Calu3 (cell line): ENCODE measurements at regions not wholly inside any gene's neighbourhood (a gene's known extent, or its start where the extent isn't known, plus 50 kb on each side); places are given as distances from the start of the nearest gene placed in this dataset.
"Not testable (repeated sequence)": the region's sequence is repeated elsewhere in the genome, so short reads cannot be mapped to it uniquely, and the experiment has no call there.

Experiments used
- BruUV-seq: library from RNA; stranded (reverse); fragments of 400-500 nt; replicated peaks from 2 replicates; lab custom pipeline; 2021; lab: Mats Ljungman, UMichigan
- CTCF ChIA-PET: fragments of 300-600 bp; sonication (Branson Sonifier 250); formaldehyde crosslinking; loops from one replicate; lab custom pipeline; 2022; ENCODE audit warnings: antibody characterized with exemption; lab: Charles Lee
- DNase-seq: peaks from one replicate; pipeline ENCODE4 v3.0.0; 2022
- H3K27ac Mint-ChIP-seq: one replicate; pipeline ENCODE4 v1.8.0; 2022; ENCODE audit warnings: mixed read lengths; ENCODE audit not compliant: unreplicated experiment
- H3K27me3 Mint-ChIP-seq: one replicate; pipeline ENCODE4 v1.8.0; 2022; ENCODE audit warnings: mixed read lengths; ENCODE audit not compliant: unreplicated experiment
- H3K36me3 Mint-ChIP-seq: one replicate; pipeline ENCODE4 v1.8.0; 2022; ENCODE audit warnings: mild to moderate bottlenecking, moderate library complexity, mixed read lengths; ENCODE audit not compliant: insufficient read depth, unreplicated experiment
- H3K4me1 Mint-ChIP-seq: one replicate; pipeline ENCODE4 v1.8.0; 2022; ENCODE audit warnings: mild to moderate bottlenecking, low read depth, mixed read lengths; ENCODE audit not compliant: unreplicated experiment
- H3K4me3 Mint-ChIP-seq: one replicate; pipeline ENCODE4 v1.8.0; 2022; ENCODE audit warnings: mild to moderate bottlenecking, low read depth, moderate library complexity, mixed read lengths; ENCODE audit not compliant: unreplicated experiment
- H3K9me3 Mint-ChIP-seq: one replicate; pipeline ENCODE4 v1.8.0; 2022; ENCODE audit warnings: low read depth, mixed read lengths; ENCODE audit not compliant: unreplicated experiment
- CTCF ChIP-seq: fragments of 200-600 bp; IDR thresholded peaks from one replicate; pipeline ENCODE4 v1.8.0; 2022; ENCODE audit warnings: antibody characterized with exemption; ENCODE audit not compliant: unreplicated experiment
- intact Hi-C: fragments of 100-400 bp; cut with micrococcal nuclease; formaldehyde crosslinking; loops from one replicate; pipeline ENCODE4 v1.10.0; 2022; ENCODE audit not compliant: unreplicated experiment

- no peak for DNase-seq
- H3K27me3 Mint-ChIP-seq, result no peaks in the 10 kb centered on the region
- intact Hi-C loops, result no loop called here
- no TSS peak for BruUV-seq
- CTCF ChIA-PET, result no interaction called here
- no peak overlapping the region for H3K4me3 Mint-ChIP-seq
- no peak for TF ChIP-seq CTCF
- no peaks in the 10 kb centered on the region for H3K36me3 Mint-ChIP-seq
- no peaks in the 10 kb centered on the region for H3K9me3 Mint-ChIP-seq
- H3K4me1 Mint-ChIP-seq, result no peaks in the 10 kb centered on the region
- no peak overlapping the region for H3K27ac Mint-ChIP-seq
Observed at GRCh38 chr11:25271301-25271700, 774.4 kb downstream of the LUZP2 start.

- Mint-ChIP-seq H3K27me3 (no peaks in the 10 kb centered on the region), H3K36me3 (no peaks in the 10 kb centered on the region), H3K27ac (no peak overlapping the region), H3K4me1 (no peaks in the 10 kb centered on the region), H3K9me3 (no peaks in the 10 kb centered on the region), H3K4me3 (no peak overlapping the region)
- intact Hi-C loops, result no loop called here
- CTCF ChIA-PET, result no interaction called here
- no TSS peak for BruUV-seq
- TF ChIP-seq CTCF, result no peak
- DNase-seq, result no peak
Observed at GRCh38 chr11:25272214-25272613, 775.4 kb downstream of the LUZP2 start.

- H3K4me1 Mint-ChIP-seq, H3K27ac Mint-ChIP-seq, CTCF ChIA-PET, DNase-seq, intact Hi-C loops, BruUV-seq, H3K27me3 Mint-ChIP-seq, H3K36me3 Mint-ChIP-seq, H3K4me3 Mint-ChIP-seq: not testable (repeated sequence)
- peaks cover 13% of the 10 kb centered on the region for H3K9me3 Mint-ChIP-seq
Observed at GRCh38 chr11:25280821-25281220, 784.0 kb downstream of the LUZP2 start.

GRCh38 chr11:25293166-25293565, 796.3 kb downstream of the LUZP2 start:
- no peaks in the 10 kb centered on the region for H3K9me3 Mint-ChIP-seq
- intact Hi-C loops, result no loop called here
- H3K4me3 Mint-ChIP-seq, result no peak overlapping the region
- no peaks in the 10 kb centered on the region for H3K4me1 Mint-ChIP-seq
- no TSS peak for BruUV-seq
- no peak for TF ChIP-seq CTCF
- no peak for DNase-seq
- H3K27me3 Mint-ChIP-seq, result no peaks in the 10 kb centered on the region
- no peaks in the 10 kb centered on the region for H3K36me3 Mint-ChIP-seq
- CTCF ChIA-PET, result no interaction called here
- no peak overlapping the region for H3K27ac Mint-ChIP-seq

- BruUV-seq, result no TSS peak
- DNase-seq, result no peak
- no peak for TF ChIP-seq CTCF
- peaks cover 3% of the 10 kb centered on the region for H3K9me3 Mint-ChIP-seq
- H3K27ac Mint-ChIP-seq, result no peak overlapping the region
- no peaks in the 10 kb centered on the region for H3K27me3 Mint-ChIP-seq
- no peaks in the 10 kb centered on the region for H3K4me1 Mint-ChIP-seq
- no peak overlapping the region for H3K4me3 Mint-ChIP-seq
- CTCF ChIA-PET, result no interaction called here
- H3K36me3 Mint-ChIP-seq, result no peaks in the 10 kb centered on the region
- intact Hi-C loops, result no loop called here
Observed at GRCh38 chr11:25298450-25298849, 801.6 kb downstream of the LUZP2 start.
